ENCODE measurements at regions not wholly inside any gene's neighbourhood (a gene's known extent, or its start where the extent isn't known, plus 50 kb on each side); places are given as distances from the start of the nearest gene placed in this dataset.

- TF ChIP-seq, protein P1, sequence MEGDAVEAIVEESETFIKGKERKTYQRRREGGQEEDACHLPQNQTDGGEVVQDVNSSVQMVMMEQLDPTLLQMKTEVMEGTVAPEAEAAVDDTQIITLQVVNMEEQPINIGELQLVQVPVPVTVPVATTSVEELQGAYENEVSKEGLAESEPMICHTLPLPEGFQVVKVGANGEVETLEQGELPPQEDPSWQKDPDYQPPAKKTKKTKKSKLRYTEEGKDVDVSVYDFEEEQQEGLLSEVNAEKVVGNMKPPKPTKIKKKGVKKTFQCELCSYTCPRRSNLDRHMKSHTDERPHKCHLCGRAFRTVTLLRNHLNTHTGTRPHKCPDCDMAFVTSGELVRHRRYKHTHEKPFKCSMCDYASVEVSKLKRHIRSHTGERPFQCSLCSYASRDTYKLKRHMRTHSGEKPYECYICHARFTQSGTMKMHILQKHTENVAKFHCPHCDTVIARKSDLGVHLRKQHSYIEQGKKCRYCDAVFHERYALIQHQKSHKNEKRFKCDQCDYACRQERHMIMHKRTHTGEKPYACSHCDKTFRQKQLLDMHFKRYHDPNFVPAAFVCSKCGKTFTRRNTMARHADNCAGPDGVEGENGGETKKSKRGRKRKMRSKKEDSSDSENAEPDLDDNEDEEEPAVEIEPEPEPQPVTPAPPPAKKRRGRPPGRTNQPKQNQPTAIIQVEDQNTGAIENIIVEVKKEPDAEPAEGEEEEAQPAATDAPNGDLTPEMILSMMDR (IDR thresholded peaks at IDR 0.05), result no peak
- TF ChIP-seq EZH2 (IDR thresholded peaks at IDR 0.05) (no peak), EZH2phosphoT487 (IDR thresholded peaks at IDR 0.05) (no peak)
Observed at GRCh38 chr5:67311208-67311607, 114.6 kb upstream of the CD180 start.

Measured in neural progenitor cell (in vitro differentiated cells).